NCI-H128 (cell line): ENCODE measurements at regions not wholly inside any gene's neighbourhood (a gene's known extent, or its start where the extent isn't known, plus 50 kb on each side); places are given as distances from the start of the nearest gene placed in this dataset.
"Not testable (repeated sequence)": the region's sequence is repeated elsewhere in the genome, so short reads cannot be mapped to it uniquely, and the experiment has no call there.

Experiments
- DNase-seq: peaks from one replicate; lab custom pipeline; 2025; ENCODE audit not compliant: unreplicated experiment; lab: John Stamatoyannopoulos, UW

DNA sequence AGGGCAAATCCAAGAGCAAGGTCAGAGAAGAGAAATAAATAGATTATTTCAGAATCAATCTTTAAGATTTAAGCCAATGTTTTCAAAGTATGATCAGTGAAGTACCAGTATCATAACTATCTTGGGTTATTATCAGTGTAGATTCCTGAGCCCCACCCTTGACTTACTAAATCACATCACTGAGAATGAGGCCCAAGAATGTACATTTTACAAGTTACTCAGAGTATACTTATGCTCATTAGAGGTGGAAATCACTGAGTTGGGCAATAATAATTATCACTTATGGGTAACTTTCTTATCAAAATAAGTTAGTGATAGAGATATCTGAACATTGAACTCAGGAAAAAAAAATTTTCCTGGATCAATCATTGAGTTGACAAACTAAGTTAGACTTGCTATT is 121.6 kb upstream of the NOCT start:
- DNase-seq = no peak

DNA sequence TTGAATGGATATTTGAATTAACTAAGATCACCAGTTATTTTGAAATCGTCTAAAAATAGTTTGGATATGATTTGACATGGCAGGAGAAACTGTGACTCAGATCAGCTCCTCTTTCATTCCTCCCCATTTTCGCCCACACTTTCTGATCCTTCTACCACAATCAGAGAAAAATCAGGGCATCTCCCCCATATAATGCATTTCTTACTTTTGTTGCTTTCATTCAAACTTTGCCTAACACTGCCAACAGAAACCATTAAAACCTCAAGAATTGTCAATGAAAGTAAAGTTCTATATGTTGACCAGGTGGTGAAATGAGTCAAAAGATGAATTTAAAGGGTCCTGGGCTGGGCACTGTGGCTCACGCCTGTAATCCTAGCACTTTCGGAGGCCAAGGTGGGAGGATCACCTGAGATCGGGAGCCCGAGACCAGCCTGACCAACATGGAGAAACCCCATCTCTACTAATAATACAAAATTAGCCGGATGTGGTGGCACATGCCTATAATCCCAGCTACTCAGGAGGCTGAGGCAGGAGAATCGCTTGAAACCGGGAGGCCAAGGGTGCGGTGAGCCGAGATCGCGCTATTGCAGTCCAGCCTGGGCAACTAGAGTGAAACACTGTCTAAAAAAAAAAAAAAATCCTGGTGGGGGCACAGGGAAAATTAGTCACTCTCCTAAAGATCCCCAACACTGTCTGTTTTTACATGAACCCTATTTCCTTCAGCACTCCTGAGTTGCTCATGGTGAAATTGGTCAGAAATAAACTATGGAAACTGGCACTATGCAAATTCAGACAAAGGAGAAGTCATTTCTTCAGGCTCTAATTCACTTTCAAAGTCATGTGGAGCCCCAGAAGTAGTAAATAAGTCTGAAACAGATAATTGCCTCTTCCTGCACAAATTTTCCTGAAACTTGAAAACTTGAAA is 122.8 kb upstream of the NOCT start:
- no peak for DNase-seq

DNA sequence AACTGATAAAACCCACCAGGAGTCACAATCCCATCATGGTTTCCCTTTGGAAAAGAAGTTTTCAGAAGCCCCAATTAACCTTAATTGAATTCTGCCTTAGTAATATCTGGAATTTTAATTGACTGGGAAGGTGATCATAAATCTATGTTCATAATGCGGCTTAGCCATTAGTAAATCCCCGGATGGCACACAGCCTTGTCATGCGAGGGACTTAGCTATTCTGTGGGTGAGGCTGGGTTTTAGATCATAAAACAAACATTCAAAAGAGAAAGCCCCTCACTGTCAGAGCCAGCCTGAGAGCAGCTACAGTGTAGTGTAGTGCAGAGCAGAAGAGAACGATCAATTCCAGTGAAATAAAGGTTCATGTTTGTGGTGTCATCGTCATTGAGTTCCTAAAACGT is 124.0 kb upstream of the NOCT start:
- peak; percentile 3 for DNase-seq

DNA sequence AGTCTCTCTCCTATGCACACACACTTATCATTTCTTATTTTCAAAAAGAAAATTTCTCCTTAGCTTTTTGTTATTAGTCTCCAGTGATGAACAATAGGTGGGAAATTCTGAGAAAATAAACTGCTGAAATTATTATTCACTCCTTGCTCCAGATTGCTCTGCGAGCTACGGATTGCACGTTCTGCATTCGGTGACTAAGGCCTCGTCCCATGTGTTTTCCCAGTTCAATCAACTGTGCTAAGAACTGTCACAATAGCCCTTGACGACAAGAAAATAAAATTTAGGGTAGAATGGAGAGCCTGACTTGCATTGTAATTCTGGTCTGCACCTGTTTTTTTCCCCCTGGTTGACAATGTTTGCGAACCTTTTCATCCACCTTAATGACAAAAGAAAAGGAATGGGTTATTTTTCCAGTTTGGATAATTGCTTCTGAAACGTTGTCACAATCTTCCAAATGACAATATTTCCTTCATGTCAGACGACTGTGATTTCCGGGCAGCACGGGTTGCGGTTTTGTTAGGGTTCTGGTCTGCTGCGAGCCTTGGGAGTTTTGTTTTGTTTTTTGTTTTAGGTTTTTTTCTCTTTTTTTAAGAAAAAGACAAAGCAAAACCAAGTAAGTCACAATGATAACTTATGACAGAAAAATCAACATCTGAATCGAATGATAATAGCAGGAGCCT is 124.5 kb upstream of the NOCT start:
- no peak for DNase-seq

DNA sequence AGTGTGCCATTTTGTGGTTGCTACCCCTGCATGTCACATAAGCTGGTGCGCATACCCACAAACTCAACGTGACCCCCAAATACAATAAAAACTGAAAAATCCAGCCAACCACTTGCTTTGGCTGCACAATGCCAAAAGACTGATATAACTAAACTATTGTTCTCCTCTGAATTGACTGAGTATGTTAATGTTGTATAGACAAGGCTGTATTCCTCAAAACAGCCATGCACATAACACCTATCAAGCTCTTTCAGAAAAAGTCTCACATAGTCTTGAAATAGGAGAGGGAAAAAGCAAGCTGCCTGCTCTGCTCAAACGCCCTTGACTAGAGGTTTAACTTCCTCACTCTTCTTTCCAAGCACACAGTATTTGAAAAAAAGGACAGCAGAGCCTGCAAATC is 126.4 kb upstream of the NOCT start:
- DNase-seq = no peak

DNA sequence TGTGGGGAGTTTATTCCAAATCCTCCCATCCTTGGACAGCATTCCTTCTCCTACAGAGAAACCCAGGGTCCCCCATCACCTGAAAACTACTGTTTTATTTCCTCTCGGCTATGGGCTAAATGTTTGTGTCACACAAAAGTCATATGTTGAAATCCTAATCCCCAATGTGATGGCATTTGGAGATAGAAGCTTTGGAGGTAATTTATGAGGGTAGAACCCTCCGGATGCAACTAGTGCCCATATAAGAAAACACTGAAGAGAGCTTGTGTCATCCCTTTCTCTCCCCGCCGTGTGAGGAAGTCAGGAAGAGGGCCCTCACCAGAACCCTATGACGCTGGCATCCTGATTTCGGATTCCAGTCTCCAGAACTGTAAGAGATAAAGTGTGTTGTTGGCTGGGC is 127.8 kb upstream of the NOCT start:
- no peak for DNase-seq

DNA sequence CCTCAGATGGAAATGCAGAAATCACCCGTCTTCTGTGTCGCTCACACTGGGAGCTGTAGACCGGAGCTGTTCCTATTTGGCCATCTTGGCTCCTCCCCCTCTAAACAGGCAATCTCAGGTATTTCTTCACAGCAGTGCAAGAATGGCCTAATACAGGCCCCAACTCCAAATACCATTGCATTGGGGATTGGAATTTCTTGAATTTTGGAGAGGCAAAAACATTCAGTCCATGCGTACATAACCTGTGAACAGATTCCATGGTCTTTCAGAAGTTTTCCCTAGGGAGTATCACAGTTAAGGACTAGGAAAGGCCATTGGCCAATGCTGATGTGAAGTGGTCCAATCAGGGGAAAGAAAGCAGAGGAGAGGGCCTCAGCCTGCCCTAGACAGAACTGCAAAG is 128.2 kb upstream of the NOCT start:
- no peak for DNase-seq

DNA sequence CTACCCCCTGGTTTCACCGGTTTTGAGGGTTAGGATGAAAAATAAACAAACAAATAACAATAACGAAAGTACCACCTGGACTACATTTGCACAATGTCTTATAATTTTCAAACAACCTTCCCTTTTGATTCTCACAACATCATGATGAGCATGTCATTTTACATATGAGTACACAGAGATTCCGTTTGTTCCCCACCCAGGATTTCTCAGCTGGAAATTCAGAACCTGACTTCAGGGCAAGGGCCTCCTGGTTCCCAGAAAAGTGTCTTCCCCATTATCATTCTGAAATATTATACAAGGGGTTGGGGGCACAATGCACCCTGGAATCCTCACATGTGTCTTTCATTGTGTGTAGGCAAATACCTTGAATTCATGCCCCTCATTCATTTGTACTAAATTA is 135.8 kb upstream of the NOCT start:
- no peak for DNase-seq

DNA sequence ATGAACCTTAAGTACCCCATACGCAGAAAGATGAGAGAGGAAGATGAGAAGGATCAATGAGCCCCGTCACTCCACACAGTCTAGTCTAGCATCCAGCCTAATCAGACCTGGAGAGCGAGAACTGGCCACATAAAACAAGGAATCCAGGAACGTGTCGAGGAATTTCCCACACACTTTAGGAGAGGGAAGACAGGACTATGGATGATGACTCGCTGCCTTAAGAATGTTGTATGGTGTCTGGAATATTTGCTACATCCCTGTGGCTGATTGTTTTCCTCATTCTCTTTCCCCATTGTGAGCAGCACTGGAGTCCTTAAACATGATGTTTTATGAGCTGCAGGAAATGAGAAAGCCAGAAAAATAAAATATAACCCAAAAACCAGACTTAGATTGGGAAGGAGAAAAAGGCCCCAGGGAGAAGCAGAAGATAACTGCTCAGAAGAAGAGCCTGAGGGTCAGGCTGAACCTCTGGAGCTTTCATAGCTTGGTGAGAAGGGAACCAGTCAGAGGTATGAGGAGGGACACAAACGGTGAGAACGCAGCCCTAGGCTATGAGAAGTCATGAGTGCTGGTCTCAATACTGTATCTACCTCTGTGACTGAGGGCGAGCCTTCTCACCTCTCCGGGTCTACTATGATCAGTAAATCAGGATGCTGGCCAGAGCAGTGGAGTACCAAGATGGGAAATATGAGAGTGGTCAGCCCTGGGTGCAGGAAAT is 139.5 kb upstream of the NOCT start:
- DNase-seq = no peak

DNA sequence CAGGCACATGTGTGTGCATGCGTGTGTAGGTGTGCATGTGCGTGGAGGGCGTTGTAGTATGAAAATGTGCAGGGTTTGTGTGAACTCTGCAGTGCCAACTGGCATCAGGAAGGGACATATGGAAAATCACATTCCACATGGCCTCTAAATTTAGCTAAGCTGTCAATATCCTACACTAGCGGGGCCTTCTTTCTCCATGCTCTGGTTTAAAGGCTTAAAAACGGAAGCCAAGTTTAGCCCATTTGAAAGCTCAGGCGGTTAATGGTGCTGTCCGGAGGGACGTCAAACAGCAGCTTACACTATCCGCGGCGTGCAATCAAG is 144.1 kb upstream of the NOCT start:
- no peak for DNase-seq

DNA sequence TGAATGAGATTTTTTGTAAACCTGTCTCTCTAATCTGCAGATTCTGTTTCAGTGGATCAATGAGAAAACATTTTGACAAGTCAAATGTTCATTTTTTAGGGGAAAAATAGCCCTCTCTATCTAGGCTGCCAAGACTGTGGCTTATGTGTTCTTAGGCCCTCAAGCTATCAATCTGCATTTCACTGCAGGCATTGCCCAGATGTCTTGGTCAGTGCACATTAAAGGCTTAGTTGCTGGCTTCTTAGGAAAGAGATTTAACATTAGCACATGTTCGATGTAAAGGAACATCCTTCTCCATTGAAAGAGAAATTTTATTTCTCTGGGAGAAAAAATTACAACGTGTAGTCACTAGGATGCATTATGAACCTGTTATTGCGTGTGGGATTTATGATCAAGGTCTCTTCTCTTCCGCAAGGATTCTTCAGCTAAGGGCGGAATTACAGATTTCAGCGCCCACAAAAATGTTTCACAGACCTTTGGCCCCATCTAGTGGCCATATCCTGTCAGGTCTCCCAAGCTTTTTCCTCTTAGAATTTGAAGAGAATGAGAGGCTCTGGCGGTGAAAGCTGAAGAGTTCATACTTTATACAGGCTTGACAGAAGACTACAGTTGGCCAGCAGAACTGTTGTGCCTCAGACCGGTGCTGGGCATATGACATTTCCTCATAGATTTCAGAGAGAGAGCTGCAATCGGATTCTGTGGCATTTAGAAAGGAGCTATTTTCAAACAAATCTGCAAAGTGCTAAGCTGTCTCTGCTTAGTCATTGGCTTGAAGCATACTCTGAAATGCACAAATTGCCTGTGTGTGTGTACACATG is 144.6 kb upstream of the NOCT start:
- DNase-seq = peak; percentile 48

DNA sequence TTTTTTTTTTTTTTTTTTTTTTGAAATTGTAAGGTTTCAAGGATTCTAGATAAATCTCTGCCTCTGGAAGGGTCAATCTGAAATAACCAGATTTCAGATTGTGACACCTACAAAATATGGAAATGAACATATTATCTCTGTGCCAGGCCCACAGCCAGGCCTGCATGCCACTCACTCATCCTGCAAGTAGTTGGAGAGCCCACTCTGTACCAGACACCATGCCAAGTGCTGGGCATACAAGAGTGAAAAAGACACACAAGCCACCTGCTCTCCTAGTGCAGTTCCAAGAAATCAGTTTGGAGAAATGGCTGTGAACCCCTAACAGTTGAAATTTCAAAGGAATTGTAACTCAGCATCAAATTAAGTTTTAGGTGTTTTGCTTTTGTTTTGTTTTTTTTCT is 145.9 kb upstream of the NOCT start:
- no peak for DNase-seq

DNA sequence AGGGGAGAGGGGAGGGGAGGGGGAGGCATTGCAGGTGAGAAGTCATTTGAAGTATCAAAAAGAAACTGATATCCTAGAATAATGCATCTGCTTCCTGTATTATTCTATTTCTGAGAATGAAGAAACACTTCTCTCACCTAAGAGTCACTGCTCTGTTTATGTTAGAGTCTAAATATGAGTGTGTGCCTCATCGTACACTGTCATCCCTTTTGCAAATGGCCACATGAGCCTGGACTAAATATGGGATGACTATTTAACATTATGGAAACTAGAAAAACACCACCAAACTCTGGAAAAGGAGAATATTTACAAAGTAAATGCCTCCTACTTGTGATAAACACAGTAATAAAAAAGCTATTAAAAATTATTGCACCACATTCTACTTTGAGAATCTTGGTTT is 146.4 kb upstream of the NOCT start:
- DNase-seq = no peak

DNA sequence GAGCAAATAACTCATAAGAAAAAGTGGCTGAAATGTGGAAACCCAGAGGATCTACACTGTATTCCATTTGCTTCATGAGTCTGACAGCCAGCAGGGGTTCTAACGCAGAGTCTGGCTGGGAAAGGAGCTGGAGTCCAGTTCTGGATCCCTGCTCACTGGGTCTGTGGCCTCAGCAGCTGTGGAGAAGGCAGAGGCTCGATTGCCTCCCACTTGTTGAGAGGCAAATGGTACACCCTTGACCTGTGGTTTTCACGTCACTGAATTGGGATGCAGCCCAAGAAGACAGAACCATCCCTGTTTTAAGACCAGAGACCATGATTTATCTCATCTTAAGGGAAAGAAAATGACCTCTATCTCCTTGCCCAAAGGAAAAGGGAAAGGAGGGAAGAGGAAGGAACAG is 147.0 kb upstream of the NOCT start:
- DNase-seq = no peak

DNA sequence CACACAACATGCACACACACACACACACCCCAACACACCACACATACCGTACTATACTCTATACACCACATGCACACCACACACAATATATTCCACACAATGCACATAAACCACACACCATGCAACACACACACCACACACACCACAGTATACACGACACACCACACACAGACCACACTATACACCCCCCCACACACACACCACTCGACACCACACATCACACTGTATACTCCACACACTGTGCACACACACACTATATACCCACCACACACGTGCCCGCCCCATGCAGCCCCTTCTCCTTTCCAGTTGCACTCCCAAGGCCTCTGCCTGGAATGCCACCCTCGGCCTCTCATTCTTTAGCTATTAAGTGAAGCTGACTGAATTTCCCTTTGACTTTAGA is 148.2 kb upstream of the NOCT start:
- DNase-seq = no peak

DNA sequence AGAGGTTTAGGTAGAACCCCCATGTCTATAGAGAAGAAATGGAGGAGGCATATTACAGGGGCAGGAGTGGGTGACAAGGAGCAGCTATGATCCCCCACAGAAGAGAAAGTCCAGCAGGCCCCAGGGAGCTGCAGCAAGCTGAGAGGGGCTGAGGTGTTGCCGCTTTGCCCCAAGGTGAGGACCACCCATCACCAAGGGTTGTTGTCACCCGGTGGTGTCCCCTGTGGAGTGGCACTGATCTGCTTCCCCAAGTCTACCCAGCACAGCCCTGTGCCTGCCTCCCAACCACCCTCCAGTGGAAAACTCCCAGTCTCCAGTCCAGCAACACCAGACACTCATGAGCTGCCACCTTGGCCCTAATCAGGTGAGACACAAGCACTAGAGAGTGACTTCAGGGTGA is 149.3 kb upstream of the NOCT start:
- no peak for DNase-seq

DNA sequence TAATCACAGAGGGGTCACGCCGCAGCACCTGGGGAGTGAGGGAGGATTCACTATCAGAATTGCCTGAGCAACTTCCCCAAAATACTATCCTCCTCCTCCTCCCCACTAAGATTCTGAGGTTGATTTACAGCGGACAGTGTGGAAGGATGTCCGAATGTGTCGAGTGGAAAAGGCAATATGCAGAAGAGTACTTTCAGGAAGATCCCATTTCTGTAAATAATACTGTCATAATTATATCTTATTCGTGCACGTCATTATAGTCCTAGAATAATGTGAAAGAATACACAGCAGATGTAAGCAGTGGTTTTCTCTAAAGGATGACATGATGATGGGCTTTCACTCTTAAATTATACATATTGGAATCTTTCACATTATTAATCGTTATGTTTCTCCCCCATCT is 149.8 kb upstream of the NOCT start:
- no peak for DNase-seq

DNA sequence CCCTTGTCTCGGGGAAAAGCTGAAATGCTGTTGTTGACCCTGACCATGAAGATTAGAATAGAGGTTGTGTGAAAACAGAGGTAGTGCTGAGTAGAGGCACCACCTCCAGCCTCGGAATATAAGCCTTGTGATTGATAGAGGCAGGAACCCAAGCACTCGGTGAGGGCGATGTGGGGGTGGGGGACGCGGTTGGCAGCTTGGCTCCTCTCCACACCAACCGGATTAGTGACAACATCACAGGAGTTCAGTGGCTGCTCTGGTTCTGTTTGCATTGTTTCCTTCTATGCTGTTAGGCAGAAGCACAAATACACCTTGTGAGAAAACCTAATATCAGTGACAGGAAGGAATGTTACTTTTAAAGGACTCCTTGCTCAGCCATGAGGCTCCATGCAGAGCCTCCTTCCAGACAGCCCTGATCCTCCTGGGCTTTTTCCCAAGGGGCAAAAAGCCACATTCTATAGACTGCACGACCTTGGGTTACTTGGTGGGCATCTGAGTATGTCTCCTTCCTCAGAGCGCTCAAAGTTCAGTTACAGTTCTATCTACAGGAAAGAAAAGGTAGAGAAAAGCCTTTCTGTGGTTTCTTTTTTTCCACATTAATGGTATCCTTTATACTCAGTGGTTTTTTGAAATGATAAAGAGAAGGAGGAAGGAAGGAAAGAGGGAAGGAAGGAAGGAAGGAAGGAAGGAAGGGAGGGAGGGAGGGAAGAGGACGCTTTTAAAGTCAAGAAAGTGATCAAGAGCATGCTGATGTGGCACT is 150.4 kb upstream of the NOCT start:
- DNase-seq = no peak

DNA sequence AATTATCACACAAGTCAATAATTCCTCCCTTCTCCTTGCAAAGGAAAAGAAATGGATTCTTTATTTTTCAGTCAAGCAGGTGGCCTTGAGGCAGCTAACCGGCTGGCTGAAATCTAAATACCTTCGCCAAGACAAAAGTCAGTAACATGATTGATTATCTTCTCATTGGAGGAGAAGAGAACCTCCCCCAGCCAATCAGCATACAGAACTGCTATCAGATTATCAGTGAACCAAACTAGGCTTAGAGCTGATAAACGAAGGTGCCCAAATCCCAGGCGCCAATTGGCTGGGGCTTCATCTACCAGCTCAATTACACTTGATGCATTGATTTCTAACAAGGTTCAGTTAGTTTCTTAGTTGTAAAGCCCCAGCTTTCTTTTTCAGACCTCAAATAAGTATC is 152.4 kb upstream of the NOCT start:
- DNase-seq = no peak

DNA sequence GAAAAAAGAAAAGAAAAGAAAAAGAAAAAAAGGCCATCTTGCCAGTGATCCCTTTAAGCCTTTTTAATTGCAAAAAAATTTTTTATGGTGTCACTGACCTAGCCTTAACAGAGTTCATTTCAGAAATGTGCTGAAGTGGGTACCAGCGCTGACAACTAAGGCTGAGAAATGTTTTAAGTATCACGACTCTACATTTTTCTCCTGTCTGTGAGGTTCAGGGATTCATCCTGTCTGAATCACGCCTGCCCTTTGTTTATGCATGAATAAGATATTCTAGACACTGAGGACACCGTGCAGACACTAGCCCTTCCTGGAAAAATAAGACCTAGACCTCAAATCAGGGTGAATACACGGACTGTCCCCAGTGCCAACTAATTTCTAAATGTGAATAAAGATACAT is 154.4 kb upstream of the NOCT start:
- no peak for DNase-seq

DNA sequence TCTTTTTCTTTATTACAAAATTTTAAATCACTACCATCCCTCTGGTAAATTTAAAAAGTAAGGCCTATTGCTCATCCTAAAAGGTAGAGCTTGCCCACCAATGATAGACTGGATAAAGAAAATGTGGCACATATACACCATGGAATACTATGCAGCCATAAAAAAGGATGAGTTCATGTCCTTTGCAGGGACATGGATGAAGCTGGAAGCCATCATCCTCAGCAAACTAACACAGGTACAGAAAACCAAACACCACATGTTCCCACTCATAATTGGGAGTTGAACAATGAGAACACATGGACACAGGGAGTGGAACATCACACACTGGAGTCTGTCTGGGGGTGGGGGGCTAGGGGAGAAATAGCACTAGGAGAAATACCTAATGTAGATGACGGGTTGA is 155.2 kb upstream of the NOCT start:
- DNase-seq = not testable (repeated sequence)
